UCSD-AML1 (cell line): ENCODE measurements at regions not wholly inside any gene's neighbourhood (a gene's known extent, or its start where the extent isn't known, plus 50 kb on each side); places are given as distances from the start of the nearest gene placed in this dataset.

Source experiments
- DNase-seq: peaks from one replicate; lab custom pipeline; 2025; ENCODE audit not compliant: unreplicated experiment; lab: John Stamatoyannopoulos, UW

GRCh38 chr7:13411151-13411550, 578.3 kb downstream of the ETV1 start:
- no peak for DNase-seq

GRCh38 chr7:13411636-13412035, 577.8 kb downstream of the ETV1 start:
- DNase-seq: no peak

DNA sequence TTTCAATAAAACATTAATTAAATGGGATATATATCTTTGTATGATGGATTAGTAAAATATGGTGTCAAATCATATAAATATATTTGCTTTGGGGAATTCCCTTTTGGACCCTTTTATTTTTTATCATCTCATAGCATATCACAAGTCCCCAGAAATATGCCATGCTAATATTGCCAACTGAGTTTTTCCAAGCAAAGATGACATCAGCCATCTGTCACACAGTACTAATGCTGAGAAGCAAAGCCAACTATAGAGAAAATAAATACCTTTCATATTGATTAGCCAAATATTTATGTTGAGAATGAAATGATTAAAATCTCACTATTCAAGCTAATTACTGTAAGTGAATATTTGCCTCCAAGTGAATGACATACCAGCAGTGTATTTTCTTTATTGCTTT, 575.3 kb downstream of the ETV1 start:
- no peak for DNase-seq

GRCh38 chr7:13414661-13415107, 574.8 kb downstream of the ETV1 start:
- no peak for DNase-seq

DNA sequence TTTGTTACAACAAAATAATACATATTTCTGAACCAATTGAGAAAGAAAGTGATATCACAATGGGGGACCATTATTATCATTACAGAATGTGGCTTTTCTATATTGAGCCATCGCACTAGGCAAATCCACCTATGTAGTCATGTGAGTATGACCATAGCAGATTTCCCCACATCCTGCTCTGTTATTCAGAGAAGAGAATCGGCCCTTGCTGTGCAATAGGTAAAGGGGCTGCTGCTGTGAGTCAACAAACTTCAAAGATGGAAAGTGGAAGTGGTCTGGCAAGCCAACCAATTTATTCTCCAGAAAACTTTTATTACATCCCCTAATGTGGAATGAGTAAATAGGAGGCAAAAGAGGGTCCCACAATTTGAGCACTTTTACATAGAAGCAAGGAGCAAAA, 573.4 kb downstream of the ETV1 start:
- DNase-seq: no peak

DNA sequence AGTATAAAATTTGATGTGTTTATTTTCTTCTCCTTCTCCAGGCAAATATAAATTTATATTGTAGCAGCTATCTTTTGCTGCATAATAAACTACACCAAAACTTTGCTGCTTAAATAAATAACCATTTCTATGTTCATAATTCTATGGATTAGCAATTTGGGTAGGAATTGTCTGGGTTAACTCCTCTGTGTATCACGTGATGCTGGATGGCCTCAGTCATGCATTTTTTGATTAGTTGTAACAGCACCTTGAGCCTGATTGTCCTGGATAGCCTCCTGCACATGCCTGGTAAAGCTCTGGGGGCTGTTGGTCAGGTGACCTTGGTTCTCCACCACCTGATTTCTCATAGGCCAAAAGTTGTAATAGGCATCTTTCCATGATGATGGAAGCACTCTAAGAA, 572.9 kb downstream of the ETV1 start:
- DNase-seq: no peak

DNA sequence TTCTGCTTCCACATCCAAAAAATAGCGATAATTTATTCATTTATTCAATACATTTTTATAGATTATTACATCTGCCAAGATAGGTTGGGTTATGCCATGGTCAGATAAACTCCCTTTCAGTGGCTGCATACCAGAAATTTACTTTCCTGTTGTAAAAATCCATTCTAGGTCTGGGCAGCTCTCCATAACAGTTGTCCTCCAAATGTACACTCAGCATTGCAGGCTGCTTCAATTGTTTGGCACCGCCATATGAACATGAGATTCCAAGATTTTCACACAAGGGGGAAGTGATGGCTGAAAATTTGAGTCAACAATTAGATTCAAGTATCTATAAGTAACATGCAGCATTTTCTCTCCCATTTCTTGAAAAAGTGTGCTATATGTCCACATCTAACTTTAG, 568.7 kb downstream of the ETV1 start:
- DNase-seq: no peak

DNA sequence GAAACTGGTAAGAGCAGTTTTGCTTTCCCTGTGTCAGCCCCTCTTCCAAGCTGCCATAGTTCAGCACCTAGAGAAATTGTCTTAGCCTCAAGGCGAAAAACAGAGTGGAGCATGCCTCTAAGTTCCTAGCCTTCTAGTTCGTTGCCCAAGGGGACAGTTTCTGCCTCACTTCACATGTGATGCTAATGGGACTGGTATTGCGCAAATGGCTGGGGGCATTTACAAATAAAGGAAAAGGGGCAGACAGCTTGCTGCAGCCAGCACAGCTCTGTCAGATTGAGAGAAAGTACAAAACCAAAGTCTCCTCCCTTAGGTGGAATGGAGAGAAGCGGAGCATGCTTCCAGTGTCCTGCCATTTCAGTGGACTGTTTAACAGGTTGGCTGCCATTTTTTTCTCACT, 567.7 kb downstream of the ETV1 start:
- DNase-seq: no peak

GRCh38 chr7:13433946-13434345, 555.5 kb downstream of the ETV1 start:
- no peak for DNase-seq

GRCh38 chr7:13442226-13442625, 547.2 kb downstream of the ETV1 start:
- DNase-seq: no peak

- DNase-seq: no peak
These were observed 541.8 kb downstream of the ETV1 start for GRCh38 chr7:13447637-13448036.

GRCh38 chr7:13448243-13448642, 541.2 kb downstream of the ETV1 start:
- no peak for DNase-seq

- DNase-seq: no peak
These were observed 540.0 kb downstream of the ETV1 start for GRCh38 chr7:13449460-13449859.

GRCh38 chr7:13454916-13455592, 534.4 kb downstream of the ETV1 start:
- no peak for DNase-seq

DNA sequence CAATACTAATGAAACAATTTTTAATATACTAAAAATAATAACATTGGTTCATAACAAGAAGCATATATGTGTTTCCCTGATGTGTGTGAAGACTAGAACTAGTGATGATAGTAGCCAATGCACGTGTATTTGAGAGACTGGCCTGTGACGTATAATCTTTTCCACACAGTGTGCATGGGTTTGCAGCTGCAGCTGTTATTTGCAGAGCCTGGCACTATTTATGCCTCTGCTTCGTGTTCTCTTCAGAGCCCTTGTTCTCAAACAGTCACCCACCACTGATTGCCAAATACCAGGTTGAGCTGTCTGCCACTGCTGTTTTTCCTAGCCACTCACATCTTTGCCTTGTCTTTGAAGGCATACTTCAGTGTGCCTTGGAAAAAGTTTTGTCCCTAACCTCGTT, 531.7 kb downstream of the ETV1 start:
- no peak for DNase-seq

GRCh38 chr7:13466874-13467547, 522.5 kb downstream of the ETV1 start:
- DNase-seq: no peak

DNA sequence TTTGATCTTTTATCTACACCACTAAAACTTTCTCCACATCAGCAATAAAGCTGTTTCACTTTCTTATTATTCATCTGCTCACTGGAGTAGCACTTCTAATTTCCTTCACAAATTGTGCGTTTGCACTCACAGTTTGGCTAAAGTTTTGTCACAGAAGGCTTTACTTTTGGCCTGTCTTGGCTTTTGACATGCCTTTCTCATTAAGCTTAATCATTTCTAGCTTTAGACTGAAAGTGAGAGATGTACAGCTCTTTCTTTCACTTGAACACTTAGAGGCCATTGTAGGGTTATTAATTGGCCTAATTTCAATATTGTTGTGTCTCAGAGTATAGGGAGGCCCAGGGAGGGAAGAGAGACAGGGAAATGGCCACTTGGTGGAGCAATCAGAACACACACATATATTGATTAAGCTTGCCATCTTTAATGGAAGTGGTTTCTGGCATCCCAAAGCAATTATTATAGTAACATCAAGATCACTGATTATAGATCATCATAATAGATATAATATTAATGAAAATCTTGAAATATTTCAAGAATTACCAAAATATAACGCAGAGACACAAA, 512.5 kb downstream of the ETV1 start:
- no peak for DNase-seq

DNA sequence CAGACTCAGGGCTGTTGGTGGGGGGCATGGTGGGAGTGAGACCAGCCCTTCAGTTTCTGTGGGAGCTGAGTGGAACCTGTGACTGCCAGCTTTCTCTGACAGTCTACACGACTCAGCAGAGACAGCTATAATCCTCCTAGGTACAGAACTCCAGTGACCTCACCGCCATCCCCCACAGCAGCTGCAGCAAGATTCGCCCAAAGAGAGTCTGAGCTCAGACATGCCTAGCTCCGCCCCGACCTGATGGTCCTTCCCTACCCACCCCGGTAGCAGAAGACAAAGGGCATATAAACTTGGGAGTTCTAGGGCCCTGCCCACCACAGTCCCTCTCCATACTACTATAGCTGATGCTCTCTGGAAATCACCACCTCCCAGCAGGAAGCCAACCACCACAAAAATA, 500.1 kb downstream of the ETV1 start:
- no peak for DNase-seq

- DNase-seq: no peak
These were observed 492.5 kb downstream of the ETV1 start for GRCh38 chr7:13496976-13497375.

DNA sequence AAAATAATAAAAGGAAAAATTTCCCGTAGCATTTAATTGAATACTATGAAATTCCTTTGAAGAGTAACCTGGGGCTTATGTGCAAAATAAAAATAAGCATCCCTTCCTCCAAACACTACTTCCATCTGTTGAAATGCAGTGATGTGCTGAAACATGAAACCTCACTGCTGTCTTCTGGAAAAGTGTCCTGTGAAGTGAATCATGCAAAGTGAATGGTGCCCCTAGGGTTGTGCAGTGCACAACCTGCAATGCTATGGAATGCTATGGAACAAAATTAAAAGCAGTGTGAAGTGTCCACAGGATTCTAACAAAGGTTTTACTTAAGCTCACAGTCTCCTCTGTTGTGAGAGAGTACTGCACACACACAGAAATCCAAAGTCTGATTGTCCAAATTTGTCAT, 480.9 kb downstream of the ETV1 start:
- DNase-seq: no peak

- no peak for DNase-seq
These were observed 470.7 kb downstream of the ETV1 start for GRCh38 chr7:13518738-13519137.

DNA sequence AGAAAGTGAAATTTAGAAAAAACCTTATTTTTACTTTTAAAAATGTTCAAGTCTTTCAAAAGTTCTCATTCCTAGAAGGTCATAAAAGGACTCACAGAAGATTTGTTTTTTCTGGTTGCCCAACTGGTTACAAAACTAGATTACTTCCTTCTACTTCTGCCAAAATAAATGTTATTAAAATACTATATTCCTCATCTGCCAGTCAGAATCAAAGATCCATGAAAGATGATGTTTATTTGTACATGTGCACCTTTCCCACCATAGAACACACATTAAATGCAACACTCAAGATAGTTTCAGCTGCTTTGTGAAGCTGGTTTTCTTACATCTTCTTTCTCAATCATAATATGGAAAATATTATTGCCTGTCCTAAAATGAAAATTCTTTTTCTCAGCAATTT, 465.4 kb downstream of the ETV1 start:
- DNase-seq: no peak
